H9 (cell line): ENCODE measurements at regions not wholly inside any gene's neighbourhood (a gene's known extent, or its start where the extent isn't known, plus 50 kb on each side); places are given as distances from the start of the nearest gene placed in this dataset.

Source experiments
- DNase-seq: peaks from one replicate; pipeline ENCODE4 v3.0.0-alpha.2; 2017
- H2AFZ ChIP-seq: one replicate; pipeline ENCODE4 v1.6.1; 2013; ENCODE audit warnings: mild to moderate bottlenecking, low read length, control low read depth, moderate library complexity
- H2AK5ac ChIP-seq: 2 replicates; pipeline ENCODE4 v1.6.1; 2013; ENCODE audit warnings: low read length, control low read depth, mixed read lengths; ENCODE audit not compliant: insufficient read length
- H2BK120ac ChIP-seq: one replicate; pipeline ENCODE4 v1.6.1; 2013; ENCODE audit warnings: low read depth, mild to moderate bottlenecking, low read length, control low read depth, inconsistent platforms; ENCODE audit not compliant: poor library complexity, severe bottlenecking
- H2BK12ac ChIP-seq: 2 replicates; pipeline ENCODE4 v1.6.1; 2013; ENCODE audit warnings: low read length, control low read depth, mixed read lengths, low read depth; ENCODE audit not compliant: insufficient read length
- H2BK15ac ChIP-seq: 2 replicates; pipeline ENCODE4 v1.6.1; 2013; ENCODE audit warnings: low read depth, low read length, control low read depth
- H2BK20ac ChIP-seq: one replicate; pipeline ENCODE4 v1.6.1; 2013; ENCODE audit warnings: low read depth, mild to moderate bottlenecking, low read length, control low read depth, inconsistent platforms; ENCODE audit not compliant: poor library complexity, severe bottlenecking
- H2BK5ac ChIP-seq: 2 replicates; pipeline ENCODE4 v1.6.1; 2013; ENCODE audit warnings: low read length, control low read depth, mixed read lengths; ENCODE audit not compliant: insufficient read length
- H3K14ac ChIP-seq: 2 replicates; pipeline ENCODE4 v1.6.1; 2013; ENCODE audit warnings: low read length, control low read depth; ENCODE audit not compliant: insufficient read depth
- H3K18ac ChIP-seq: 2 replicates; pipeline ENCODE4 v1.6.1; 2013; ENCODE audit warnings: low read depth, mild to moderate bottlenecking, mixed read lengths, low read length, control low read depth; ENCODE audit not compliant: insufficient read length
- H3K23ac ChIP-seq: 2 replicates; pipeline ENCODE4 v1.6.1; 2013; ENCODE audit warnings: low read length, control low read depth, mixed read lengths, low read depth; ENCODE audit not compliant: insufficient read length
- H3K23me2 ChIP-seq: 2 replicates; pipeline ENCODE4 v1.6.1; 2013; ENCODE audit warnings: low read depth, mild to moderate bottlenecking, mixed read lengths, low read length, control low read depth; ENCODE audit not compliant: insufficient read length, poor library complexity, severe bottlenecking
- H3K27ac ChIP-seq: 2 replicates; pipeline ENCODE4 v1.5.1; 2013; ENCODE audit warnings: low read length, control low read depth, mixed read lengths, low read depth; ENCODE audit not compliant: insufficient read length
- H3K27me3 ChIP-seq: 2 replicates; pipeline ENCODE4 v1.6.1; 2013; ENCODE audit warnings: low read length, control low read depth, inconsistent platforms; ENCODE audit not compliant: insufficient read depth
- H3K4ac ChIP-seq: 2 replicates; pipeline ENCODE4 v1.6.1; 2013; ENCODE audit warnings: low read depth, mild to moderate bottlenecking, control low read depth, inconsistent platforms, low read length, moderate library complexity
- H3K4me1 ChIP-seq: 2 replicates; pipeline ENCODE4 v1.6.1; 2013; ENCODE audit warnings: low read length, control low read depth, inconsistent platforms; ENCODE audit not compliant: insufficient read depth
- H3K4me2 ChIP-seq: 2 replicates; pipeline ENCODE4 v1.6.1; 2013; ENCODE audit warnings: low read length, control low read depth, mixed read lengths; ENCODE audit not compliant: insufficient read length, insufficient read depth
- H3K56ac ChIP-seq: 2 replicates; pipeline ENCODE4 v1.6.1; 2013; ENCODE audit warnings: low read depth, mild to moderate bottlenecking, mixed read lengths, low read length, control low read depth; ENCODE audit not compliant: insufficient read length
- H3K79me1 ChIP-seq: 2 replicates; pipeline ENCODE4 v1.6.1; 2013; ENCODE audit warnings: low read depth, mild to moderate bottlenecking, moderate library complexity, low read length, control low read depth, inconsistent platforms; ENCODE audit not compliant: insufficient read depth, poor library complexity, severe bottlenecking
- H3K79me2 ChIP-seq: 2 replicates; pipeline ENCODE4 v1.6.1; 2013; ENCODE audit warnings: low read length, control low read depth, inconsistent platforms; ENCODE audit not compliant: insufficient read depth
- H3K9ac ChIP-seq: 2 replicates; pipeline ENCODE4 v1.6.1; 2013; ENCODE audit warnings: low read length, control low read depth, mixed read lengths; ENCODE audit not compliant: insufficient read length; ENCODE audit errors: extremely low read depth
- H3K9me3 ChIP-seq: one replicate; pipeline ENCODE4 v1.6.1; 2013; ENCODE audit warnings: low read depth, low read length, inconsistent platforms; ENCODE audit not compliant: control insufficient read depth
- H3T11ph ChIP-seq: one replicate; pipeline ENCODE4 v1.6.1; 2013; ENCODE audit warnings: mild to moderate bottlenecking, low read length, control low read depth, inconsistent platforms
- H4K20me1 ChIP-seq: one replicate; pipeline ENCODE4 v1.6.1; 2013; ENCODE audit not compliant: control insufficient read depth, insufficient read length, insufficient read depth
- H4K5ac ChIP-seq: 2 replicates; pipeline ENCODE4 v1.6.1; 2013; ENCODE audit warnings: low read depth, mild to moderate bottlenecking, mixed read lengths, low read length, control low read depth; ENCODE audit not compliant: insufficient read length
- H4K8ac ChIP-seq: replicated peaks from 2 replicates; pipeline ENCODE4 v1.6.1; 2013; ENCODE audit warnings: low read length, control low read depth, mixed read lengths, low read depth; ENCODE audit not compliant: insufficient read length
- H4K91ac ChIP-seq: 2 replicates; pipeline ENCODE4 v1.6.1; 2013; ENCODE audit warnings: low read depth, mild to moderate bottlenecking, moderate library complexity, mixed read lengths, low read length, control low read depth; ENCODE audit not compliant: insufficient read length
- H3K27ac Mint-ChIP-seq, 3 experiments: 2 replicates in 2 of 3; 3 replicates in 1 of 3; pipeline ENCODE4 v1.8.0; 2020 to 2021; ENCODE audit warnings: mixed read lengths in 3 of 3, mild to moderate bottlenecking in 1 of 3, moderate library complexity in 1 of 3
- H3K27me3 Mint-ChIP-seq: 2 replicates; pipeline ENCODE4 v1.8.0; 2021; ENCODE audit warnings: low read depth, mild to moderate bottlenecking, moderate library complexity, mixed read lengths
- H3K36me3 Mint-ChIP-seq, 3 experiments: 2 replicates in 2 of 3; 3 replicates in 1 of 3; pipeline ENCODE4 v1.8.0; 2020 to 2021; ENCODE audit warnings: low read depth in 3 of 3, mixed read lengths in 3 of 3; ENCODE audit not compliant: insufficient read depth in 1 of 3
- H3K4me1 Mint-ChIP-seq, 2 experiments: 2 replicates each; pipeline ENCODE4 v1.8.0; 2020; ENCODE audit warnings: mixed read lengths in 2 of 2
- H3K4me3 Mint-ChIP-seq, 2 experiments: 2 replicates in 1 of 2; 3 replicates in 1 of 2; pipeline ENCODE4 v1.8.0; 2020 to 2021; ENCODE audit warnings: mild to moderate bottlenecking in 2 of 2, mixed read lengths in 2 of 2, moderate library complexity in 1 of 2
- H3K9me3 Mint-ChIP-seq, 2 experiments: 2 replicates in 1 of 2; 3 replicates in 1 of 2; pipeline ENCODE4 v1.8.0; 2020; ENCODE audit warnings: mild to moderate bottlenecking in 2 of 2, mixed read lengths in 2 of 2, moderate library complexity in 1 of 2
- CTCF ChIP-seq: fragments of 200-600 bp; sonication (generic); conservative IDR thresholded peaks from 3 replicates; pipeline ENCODE4 v1.8.0; 2021; ENCODE audit warnings: antibody characterized with exemption, mild to moderate bottlenecking

- no peak overlapping the region for H4K91ac ChIP-seq
- H3K4me1 Mint-ChIP-seq: peaks cover 0 to 5% of the 10 kb centered on the region in 2 experiments; a peak in 1 of 4 replicates
- H3K27me3 Mint-ChIP-seq: no peaks in the 10 kb centered on the region
- no peak overlapping the region for H3K4me3 Mint-ChIP-seq
- no peaks in the 10 kb centered on the region for H3K4me1 ChIP-seq
- H4K20me1 ChIP-seq: no peaks in the 10 kb centered on the region
- H2AFZ ChIP-seq: no peak overlapping the region
- no peak overlapping the region for H4K5ac ChIP-seq
- no peak overlapping the region for H2BK120ac ChIP-seq
- no peak overlapping the region for H3K14ac ChIP-seq
- no peak for DNase-seq
- no peak overlapping the region for H3K4me2 ChIP-seq
- no peak overlapping the region for H4K8ac ChIP-seq
- no peaks in the 10 kb centered on the region for H3K79me1 ChIP-seq
- no peak overlapping the region for H3K4ac ChIP-seq
- H3K9me3 Mint-ChIP-seq: peaks cover 8 to 10% of the 10 kb centered on the region in 2 experiments; a peak in 4 of 5 replicates
- H3K9ac ChIP-seq: no peak overlapping the region
- no peak overlapping the region for H2BK12ac ChIP-seq
- H3T11ph ChIP-seq: no peak overlapping the region
- H3K56ac ChIP-seq: no peak overlapping the region
- H2BK20ac ChIP-seq: no peak overlapping the region
- H3K27me3 ChIP-seq: no peaks in the 10 kb centered on the region
- no peak overlapping the region for H3K27ac Mint-ChIP-seq
- no peaks in the 10 kb centered on the region for H3K36me3 Mint-ChIP-seq
- no peak overlapping the region for H2BK15ac ChIP-seq
- H2BK5ac ChIP-seq: no peak overlapping the region
- no peak overlapping the region for H3K18ac ChIP-seq
- H3K23me2 ChIP-seq: no peaks in the 10 kb centered on the region
- no peak overlapping the region for H2AK5ac ChIP-seq
- no peak overlapping the region for H3K23ac ChIP-seq
- TF ChIP-seq CTCF: no peak
- no peak overlapping the region for H3K27ac ChIP-seq
- H3K79me2 ChIP-seq: no peaks in the 10 kb centered on the region
- no peaks in the 10 kb centered on the region for H3K9me3 ChIP-seq
Observed at GRCh38 chr9:7640231-7640630, 159.3 kb downstream of the DMAC1 start.
